Activated CD4-positive, alpha-beta T cell treated with anti-CD3 and anti-CD28 coated beads, Interleukin-2, amount 10 ng/mL, durations not matched to agents 7 days and 5 days (primary cell): ENCODE measurements at regions not wholly inside any gene's neighbourhood (a gene's known extent, or its start where the extent isn't known, plus 50 kb on each side); places are given as distances from the start of the nearest gene placed in this dataset.
A peak's percentile ranks its signal among the peaks of the same experiment; 100 is the strongest.

ENCODE experiments used
- CTCF ChIA-PET: fragments of 350-600 bp; sonication (Branson Sonifier 250); formaldehyde crosslinking; loops from one replicate; lab custom pipeline; 2021; ENCODE audit warnings: antibody characterized with exemption; lab: Charles Lee
- POLR2A ChIA-PET: fragments of 350-600 bp; sonication (Branson Sonifier 250); formaldehyde crosslinking; loops from one replicate; lab custom pipeline; 2021; ENCODE audit warnings: antibody characterized with exemption; lab: Charles Lee
- DNase-seq: peaks from one replicate; pipeline ENCODE4 v3.0.0-alpha.2; 2020
- H3K27ac Mint-ChIP-seq: one replicate; pipeline ENCODE4 v1.8.0; 2021; ENCODE audit warnings: mild to moderate bottlenecking, moderate library complexity, mixed read lengths
- H3K27me3 Mint-ChIP-seq: one replicate; pipeline ENCODE4 v1.8.0; 2021; ENCODE audit warnings: mixed read lengths
- H3K36me3 Mint-ChIP-seq: one replicate; pipeline ENCODE4 v1.8.0; 2021; ENCODE audit warnings: low read depth, mixed read lengths
- H3K4me1 Mint-ChIP-seq: one replicate; pipeline ENCODE4 v1.8.0; 2021; ENCODE audit warnings: mixed read lengths
- H3K4me3 Mint-ChIP-seq: one replicate; pipeline ENCODE4 v1.8.0; 2021; ENCODE audit warnings: mild to moderate bottlenecking, moderate library complexity, mixed read lengths
- H3K9me3 Mint-ChIP-seq: one replicate; pipeline ENCODE4 v1.8.0; 2021; ENCODE audit warnings: mixed read lengths

GRCh38 chr13:29963089-29963488, 112.7 kb upstream of the UBL3 start:
- POLR2A ChIA-PET: no interaction called here
- Mint-ChIP-seq H3K4me3 (no peak overlapping the region), H3K9me3 (peaks cover 12% of the 10 kb centered on the region), H3K27ac (no peak overlapping the region), H3K4me1 (peaks cover 34% of the 10 kb centered on the region), H3K36me3 (peaks cover 3% of the 10 kb centered on the region), H3K27me3 (peaks cover 4% of the 10 kb centered on the region)
- DNase-seq: no peak
- CTCF ChIA-PET: interaction anchor here (1.4 to 2.2 kb wide), 2 partner anchors 9 to 15 kb away, joined by 3 to 7 read pairs; no protein-coding TSS in a partner anchor

DNA sequence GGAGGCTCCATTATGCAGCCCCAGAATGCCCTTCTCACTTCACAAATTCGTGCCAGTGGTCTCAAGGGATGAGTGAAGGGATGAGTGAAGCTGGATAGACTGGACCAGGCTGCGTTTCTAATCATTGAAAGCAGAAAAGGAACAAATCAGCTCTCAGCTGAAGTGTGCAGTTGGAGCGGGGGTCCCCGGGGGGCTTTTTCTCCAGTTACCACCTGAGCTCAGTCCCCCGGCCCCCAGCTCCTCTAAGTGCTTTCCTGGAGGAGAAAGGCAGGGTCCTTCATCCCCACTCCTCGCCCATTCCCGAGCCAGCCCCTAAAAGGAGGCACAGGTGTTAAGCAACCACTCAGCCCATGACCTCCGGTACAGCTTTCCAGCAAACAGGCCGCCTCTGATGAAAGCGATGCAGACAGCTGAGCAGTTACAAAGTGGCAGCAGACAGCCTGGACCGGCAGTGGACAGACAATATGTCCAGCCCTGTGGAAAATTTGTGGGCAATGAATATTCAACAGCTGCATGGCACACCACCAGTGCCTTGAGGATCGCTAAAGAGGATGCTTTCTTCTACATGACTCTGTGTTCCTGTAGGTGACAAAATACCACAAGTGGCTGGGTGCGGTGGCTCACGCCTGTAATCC, 110.7 kb upstream of the UBL3 start:
- H3K27ac Mint-ChIP-seq: no peak overlapping the region
- ChIA-PET POLR2A (interaction anchor here (0.6 to 0.8 kb wide), 2 partner anchors 13 to 26 kb away, joined by 3 read pairs; no protein-coding TSS in a partner anchor), CTCF (no interaction called here)
- peaks cover 2% of the 10 kb centered on the region for H3K27me3 Mint-ChIP-seq
- H3K9me3 Mint-ChIP-seq: peaks cover 6% of the 10 kb centered on the region
- DNase-seq: no peak
- H3K4me3 Mint-ChIP-seq: no peak overlapping the region
- peaks cover 45% of the 10 kb centered on the region for H3K4me1 Mint-ChIP-seq
- peaks cover 1% of the 10 kb centered on the region for H3K36me3 Mint-ChIP-seq

- peaks cover 55% of the 10 kb centered on the region for H3K4me1 Mint-ChIP-seq
- H3K9me3 Mint-ChIP-seq: peaks cover 5% of the 10 kb centered on the region
- H3K4me3 Mint-ChIP-seq: no peak overlapping the region
- H3K27me3 Mint-ChIP-seq: peaks cover 2% of the 10 kb centered on the region
- DNase-seq: no peak
- POLR2A ChIA-PET: no interaction called here
- peaks cover 2% of the 10 kb centered on the region for H3K36me3 Mint-ChIP-seq
- H3K27ac Mint-ChIP-seq: no peak overlapping the region
- CTCF ChIA-PET: interaction anchor here (1.3 to 1.5 kb wide), 3 partner anchors 22 to 36 kb away, joined by 3 to 4 read pairs (median 4); no protein-coding TSS in a partner anchor
Observed at GRCh38 chr13:29959603-29960002, 109.2 kb upstream of the UBL3 start.

DNA sequence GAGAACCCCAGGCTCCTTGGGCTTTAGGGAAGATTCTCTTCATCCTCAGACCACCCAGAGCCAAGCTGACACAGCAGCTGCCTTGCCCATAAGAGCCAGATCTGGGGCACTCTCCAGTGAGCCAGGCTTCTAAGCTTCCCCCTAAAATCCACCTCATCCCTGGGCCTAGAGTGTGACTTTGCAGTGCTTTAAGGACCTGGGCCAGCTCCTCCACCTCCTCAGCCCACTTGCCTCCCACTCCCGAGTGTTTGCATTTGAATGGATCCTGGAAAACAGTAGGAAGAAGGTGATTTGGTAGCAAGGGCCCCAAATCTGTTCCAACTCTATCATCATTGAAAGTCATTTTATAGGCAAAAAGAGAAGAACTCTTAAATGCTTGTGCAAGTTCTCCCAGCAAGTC, 108.7 kb upstream of the UBL3 start:
- peaks cover 2% of the 10 kb centered on the region for H3K27me3 Mint-ChIP-seq
- no peak for DNase-seq
- H3K36me3 Mint-ChIP-seq: peaks cover 4% of the 10 kb centered on the region
- no peak overlapping the region for H3K4me3 Mint-ChIP-seq
- H3K27ac Mint-ChIP-seq: no peak overlapping the region
- ChIA-PET POLR2A (no interaction called here), CTCF (interaction anchor here (0.8 to 1.5 kb wide), 4 partner anchors 19 to 35 kb away, joined by 3 to 4 read pairs (median 4); no protein-coding TSS in a partner anchor)
- H3K9me3 Mint-ChIP-seq: no peaks in the 10 kb centered on the region
- H3K4me1 Mint-ChIP-seq: peaks cover 60% of the 10 kb centered on the region

GRCh38 chr13:29958476-29958875, 108.1 kb upstream of the UBL3 start:
- ChIA-PET CTCF (interaction anchor here (0.6 to 1.4 kb wide), 3 partner anchors 18 to 74 kb away, joined by 3 to 4 read pairs (median 3); no protein-coding TSS in a partner anchor), POLR2A (no interaction called here)
- Mint-ChIP-seq H3K27ac (no peak overlapping the region), H3K27me3 (peaks cover 2% of the 10 kb centered on the region), H3K4me3 (no peak overlapping the region), H3K4me1 (peaks cover 66% of the 10 kb centered on the region), H3K36me3 (peaks cover 6% of the 10 kb centered on the region), H3K9me3 (no peaks in the 10 kb centered on the region)
- no peak for DNase-seq

GRCh38 chr13:29957320-29957719, 106.9 kb upstream of the UBL3 start:
- Mint-ChIP-seq H3K27me3 (peaks cover 2% of the 10 kb centered on the region), H3K9me3 (no peaks in the 10 kb centered on the region), H3K4me3 (no peak overlapping the region), H3K36me3 (peaks cover 6% of the 10 kb centered on the region), H3K4me1 (peaks cover 74% of the 10 kb centered on the region), H3K27ac (no peak overlapping the region)
- DNase-seq: no peak
- ChIA-PET CTCF (interaction anchor here (1.3 kb wide), 1 partner anchor 22 kb away, joined by 3 read pairs; no protein-coding TSS in a partner anchor), POLR2A (no interaction called here)

DNA sequence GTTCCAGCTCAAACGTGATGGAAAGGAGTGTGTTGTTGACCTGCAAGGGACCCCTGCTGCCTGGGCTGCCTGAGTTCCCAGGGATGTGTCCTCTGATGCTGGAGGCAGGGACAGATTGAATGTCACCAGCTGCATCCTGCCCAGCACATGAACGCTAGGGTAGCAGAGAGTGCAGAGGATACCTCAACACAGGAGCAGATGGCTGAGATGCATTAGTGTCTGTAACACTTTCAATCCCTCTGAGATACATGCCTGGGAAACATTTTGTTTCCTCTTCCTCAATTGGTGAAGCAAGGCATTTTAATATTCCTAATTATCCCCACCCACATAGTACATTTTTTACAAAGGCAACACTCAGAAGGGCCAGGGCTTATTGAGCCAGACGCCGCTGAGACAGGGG, 106.4 kb upstream of the UBL3 start:
- Mint-ChIP-seq H3K27me3 (peaks cover 2% of the 10 kb centered on the region), H3K9me3 (no peaks in the 10 kb centered on the region), H3K4me1 (peaks cover 74% of the 10 kb centered on the region), H3K36me3 (peaks cover 6% of the 10 kb centered on the region), H3K27ac (peak overlapping the region; percentile 3), H3K4me3 (no peak overlapping the region)
- ChIA-PET POLR2A (no interaction called here), CTCF (interaction anchor here (1.3 kb wide), 1 partner anchor 21 kb away, joined by 3 read pairs; no protein-coding TSS in a partner anchor)
- no peak for DNase-seq

- ChIA-PET POLR2A (no interaction called here), CTCF (interaction anchor here (0.8 to 2.6 kb wide), 5 partner anchors 9 to 182 kb away, joined by 3 to 7 read pairs (median 6); no protein-coding TSS in a partner anchor)
- H3K27ac Mint-ChIP-seq: peak overlapping the region; percentile 94
- peaks cover 65% of the 10 kb centered on the region for H3K4me1 Mint-ChIP-seq
- H3K36me3 Mint-ChIP-seq: peaks cover 6% of the 10 kb centered on the region
- no peak for DNase-seq
- peaks cover 2% of the 10 kb centered on the region for H3K27me3 Mint-ChIP-seq
- no peak overlapping the region for H3K4me3 Mint-ChIP-seq
- H3K9me3 Mint-ChIP-seq: peaks cover 2% of the 10 kb centered on the region
Observed at GRCh38 chr13:29955137-29955650, 104.8 kb upstream of the UBL3 start.

GRCh38 chr13:29954082-29955028, 103.9 kb upstream of the UBL3 start:
- DNase-seq: peak; percentile 59
- POLR2A ChIA-PET: interaction anchor here (0.7 to 1.2 kb wide), 2 partner anchors 19 to 1092 kb away, joined by 3 to 4 read pairs; no protein-coding TSS in a partner anchor
- Mint-ChIP-seq H3K36me3 (peaks cover 6% of the 10 kb centered on the region), H3K4me3 (peak overlapping the region; percentile 67), H3K27ac (peak overlapping the region; percentile 94), H3K9me3 (peaks cover 2% of the 10 kb centered on the region), H3K4me1 (peaks cover 60% of the 10 kb centered on the region), H3K27me3 (peaks cover 6% of the 10 kb centered on the region)
- CTCF ChIA-PET: interaction anchor here (0.6 to 2.6 kb wide), 9 partner anchors 10 to 619 kb away, joined by 3 to 7 read pairs (median 4); no protein-coding TSS in a partner anchor

GRCh38 chr13:29953542-29953941, 103.1 kb upstream of the UBL3 start:
- H3K9me3 Mint-ChIP-seq: peaks cover 2% of the 10 kb centered on the region
- no peak for DNase-seq
- H3K27ac Mint-ChIP-seq: peak overlapping the region; percentile 94
- ChIA-PET POLR2A (interaction anchor here (1.2 kb wide), 1 partner anchor 18 kb away, joined by 3 read pairs; no protein-coding TSS in a partner anchor), CTCF (interaction anchor here (1.1 to 2.6 kb wide), 7 partner anchors 9 to 162 kb away, joined by 3 to 7 read pairs (median 4); no protein-coding TSS in a partner anchor)
- peaks cover 55% of the 10 kb centered on the region for H3K4me1 Mint-ChIP-seq
- H3K27me3 Mint-ChIP-seq: peaks cover 7% of the 10 kb centered on the region
- peaks cover 6% of the 10 kb centered on the region for H3K36me3 Mint-ChIP-seq
- H3K4me3 Mint-ChIP-seq: no peak overlapping the region

DNA sequence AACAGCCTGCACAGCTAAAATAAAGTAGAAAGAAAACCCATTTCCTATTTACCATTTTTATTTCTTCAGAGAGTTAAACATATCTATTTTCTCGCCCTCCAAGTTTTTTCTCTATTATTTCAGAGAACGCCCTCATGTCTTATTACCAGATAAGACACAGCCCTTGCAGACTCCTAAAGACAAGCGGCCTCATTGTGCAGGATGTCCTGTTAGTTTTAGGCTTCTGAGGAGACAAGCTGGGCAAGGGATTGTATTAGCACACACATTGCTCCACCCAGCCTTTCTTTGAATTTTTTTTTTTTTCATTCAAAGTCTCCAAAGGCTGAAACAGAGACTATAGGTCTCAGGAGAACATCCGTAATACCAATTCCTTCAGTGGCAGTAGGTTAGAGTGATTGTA, 101.8 kb upstream of the UBL3 start:
- Mint-ChIP-seq H3K36me3 (peaks cover 6% of the 10 kb centered on the region), H3K9me3 (peaks cover 2% of the 10 kb centered on the region), H3K4me3 (no peak overlapping the region), H3K27me3 (peaks cover 5% of the 10 kb centered on the region), H3K27ac (no peak overlapping the region), H3K4me1 (peaks cover 44% of the 10 kb centered on the region)
- ChIA-PET POLR2A (no interaction called here), CTCF (interaction anchor here (2.7 kb wide), 1 partner anchor 11 kb away, joined by 10 read pairs; no protein-coding TSS in a partner anchor)
- no peak for DNase-seq

GRCh38 chr13:29948791-29949190, 98.4 kb upstream of the UBL3 start:
- H3K9me3 Mint-ChIP-seq: peaks cover 2% of the 10 kb centered on the region
- CTCF ChIA-PET: interaction anchor here (0.9 kb wide), 1 partner anchor 14 kb away, joined by 3 read pairs; no protein-coding TSS in a partner anchor
- no peak overlapping the region for H3K4me3 Mint-ChIP-seq
- H3K36me3 Mint-ChIP-seq: no peaks in the 10 kb centered on the region
- no peak overlapping the region for H3K27ac Mint-ChIP-seq
- POLR2A ChIA-PET: no interaction called here
- no peak for DNase-seq
- H3K27me3 Mint-ChIP-seq: peaks cover 5% of the 10 kb centered on the region
- peaks cover 21% of the 10 kb centered on the region for H3K4me1 Mint-ChIP-seq
